Erythroblast (primary cell): ENCODE measurements at regions not wholly inside any gene's neighbourhood (a gene's known extent, or its start where the extent isn't known, plus 50 kb on each side); places are given as distances from the start of the nearest gene placed in this dataset.

Source experiments
- GATA1 ChIP-seq: IDR thresholded peaks from 2 replicates; pipeline ENCODE4 v1.6.1; 2011; ENCODE audit warnings: low read depth, mild to moderate bottlenecking, control low read depth, low read length, moderate library complexity
- POLR2A ChIP-seq: IDR thresholded peaks from 2 replicates; pipeline ENCODE4 v1.6.1; 2011; ENCODE audit warnings: mild to moderate bottlenecking, low read length

- TF ChIP-seq POLR2A (no peak), GATA1 (no peak)
These were observed 213.2 kb upstream of the ZNF217 start for GRCh38 chr20:53806683-53807401.
